Heart left ventricle (tissue), 13 donors: ENCODE measurements at regions not wholly inside any gene's neighbourhood (a gene's known extent, or its start where the extent isn't known, plus 50 kb on each side); places are given as distances from the start of the nearest gene placed in this dataset.

Experiments used
- CTCF ChIP-seq, 12 donors: fragments of 200-600 bp; sonication (generic) in 4 of 12; IDR thresholded peaks; one replicate each; pipeline versions ENCODE4 v1.5.0 to v1.8.0; 2018 to 2022; ENCODE audit warnings: antibody characterized with exemption in 12 of 12, mild to moderate bottlenecking in 5 of 12
- POLR2A ChIP-seq, 2 donors: fragments of 450-650 bp; IDR thresholded peaks; one replicate each; pipeline ENCODE4 v1.6.1; 2017; ENCODE audit warnings: antibody characterized with exemption in 2 of 2, mild to moderate bottlenecking in 2 of 2, moderate library complexity in 2 of 2
- donor health status: ischemic (EF 13 %, LVEDD 7.1; RV severe dilation, severe dysfunction).
- donor health status: DM: no; HTN: yes; CAD: no.
- donor health status: DM: no; HTN: no; CAD: no.
- donor health status: ischemic (EF 25% LVEDD 6.9; RV normal size, moderate dysfunction).
- donor health status: ischemic (EF 25% LVEDD 5.7; RV mildly dilated, moderate dysfunction).
- donor health status: ischemic (EF 35%, LVEDD 5.7; RV mildly dilated, moderate dysfunction).
- donor health status: nonischemic (EF 11% LVEDD 7.7; RV severe dilation, severe dysfunction).
- donor health status: DM: yes; HTN: yes; CAD: no.
- donor health status: PGD.
- donor health status: ischemic (EF 29% LVEDD 5.4; RV normal size, mild dysfunction).
- donor health status: nonischemic (EF 23%, LVEDD 6.1; RV moderate dilation, normal function).

DNA sequence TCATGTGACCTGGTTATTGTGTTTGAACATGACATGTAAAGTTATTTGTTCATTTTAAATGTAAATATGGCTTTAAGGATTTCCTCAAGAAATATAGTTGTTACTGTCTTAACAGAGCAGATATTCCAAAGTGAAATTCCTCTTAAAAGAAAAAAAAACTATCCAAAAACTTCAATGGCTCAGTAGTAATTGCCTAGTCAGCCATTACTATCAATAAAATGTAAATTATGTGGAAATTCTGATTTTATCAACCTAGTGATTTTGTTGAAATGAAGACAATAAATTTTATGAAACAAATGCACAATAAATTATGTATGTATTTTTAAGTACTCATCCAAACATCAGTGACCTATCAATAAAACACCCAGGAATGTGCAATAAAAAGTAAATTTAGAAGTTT is 463.3 kb downstream of the TENT5A start:
- TF ChIP-seq CTCF (IDR thresholded peaks at IDR 0.05), result no peak
- no peak for TF ChIP-seq POLR2A (IDR thresholded peaks at IDR 0.05)
